Cardiac muscle cell (in vitro differentiated cells and primary cell): ENCODE measurements at regions not wholly inside any gene's neighbourhood (a gene's known extent, or its start where the extent isn't known, plus 50 kb on each side); places are given as distances from the start of the nearest gene placed in this dataset.

Experiments used
- DNase-seq, 2 donors: peaks; one replicate each; pipeline versions ENCODE4 v3.0.0 to v3.0.0-alpha.2; 2010 to 2017; ENCODE audit warnings: low read depth in 1 of 2, low spot score in 1 of 2
- H3K27ac ChIP-seq: fragments of 200-600 bp; sonication (generic); 2 replicates; pipeline ENCODE4 v1.5.1; 2016
- H3K27me3 ChIP-seq: fragments of 200-600 bp; sonication (generic); 2 replicates; pipeline ENCODE4 v1.6.0; 2016; ENCODE audit warnings: control low read depth
- H3K36me3 ChIP-seq: fragments of 200-600 bp; sonication (generic); 2 replicates; pipeline ENCODE4 v1.5.1; 2016; ENCODE audit warnings: control low read depth
- H3K4me1 ChIP-seq: fragments of 200-600 bp; sonication (generic); 2 replicates; pipeline ENCODE4 v1.8.1; 2017; ENCODE audit warnings: low read depth, mild to moderate bottlenecking, mixed run types
- H3K4me3 ChIP-seq: fragments of 200-600 bp; sonication (generic); 2 replicates; pipeline ENCODE4 v1.5.1; 2016; ENCODE audit warnings: mild to moderate bottlenecking
- H3K9me3 ChIP-seq: fragments of 200-600 bp; sonication (generic); 2 replicates; pipeline ENCODE4 v1.5.1; 2017; ENCODE audit warnings: low read depth, mild to moderate bottlenecking, control low read depth
- TF ChIP-seq, protein P1 (sequence below): IDR thresholded peaks from 2 replicates; pipeline ENCODE4 v1.5.1; 2012; ENCODE audit warnings: low read depth, mild to moderate bottlenecking, low read length

DNA sequence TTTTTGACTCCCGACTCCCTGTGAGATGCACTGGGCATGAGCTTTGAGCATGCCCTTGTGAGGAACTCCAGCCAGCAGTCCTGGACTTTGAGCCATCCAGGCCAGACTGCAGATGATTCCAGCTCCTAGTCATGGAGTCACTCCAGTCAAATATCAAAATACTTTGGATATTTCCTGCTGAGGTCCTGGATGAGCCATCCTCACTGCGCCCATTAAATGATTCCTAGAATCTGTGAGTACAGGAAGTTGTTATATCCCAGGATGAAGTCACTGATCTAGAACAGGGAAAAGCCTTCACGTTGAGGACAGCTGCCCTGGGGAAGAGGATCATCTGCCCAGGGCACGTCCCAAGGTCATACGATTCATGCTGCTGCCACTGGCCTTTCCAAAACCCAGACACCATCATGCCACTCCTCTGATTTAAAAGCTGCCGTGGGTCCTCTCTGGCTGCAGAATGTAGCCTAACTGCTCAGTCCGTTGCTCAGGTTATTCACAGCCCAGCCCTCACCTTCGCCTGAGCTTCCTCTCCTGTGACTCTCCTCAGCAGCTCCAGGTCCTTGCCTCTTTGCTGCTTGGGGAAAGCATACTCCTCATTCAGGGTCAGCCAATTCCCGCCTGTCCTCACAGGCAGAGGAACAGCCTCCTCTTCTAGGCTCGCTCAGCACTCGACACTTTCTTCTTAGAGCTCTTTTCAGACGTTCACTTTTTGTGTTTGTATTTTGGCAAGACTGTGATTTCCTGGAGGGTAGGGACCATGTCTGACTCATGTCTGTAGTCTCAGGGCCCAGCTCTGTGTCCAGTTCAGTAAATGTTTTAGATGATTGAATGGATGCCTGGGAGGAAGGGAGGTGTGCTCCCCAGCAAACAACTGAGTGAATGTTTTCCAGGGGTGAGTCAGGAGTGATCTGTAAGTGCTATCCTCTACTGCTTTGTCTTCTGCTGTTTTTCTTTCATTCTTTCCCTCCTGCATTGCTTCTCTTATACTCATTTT, 157.8 kb downstream of the SNX10 start:
- H3K4me3 ChIP-seq, result no peak overlapping the region
- H3K36me3 ChIP-seq, result no peaks in the 10 kb centered on the region
- DNase-seq, result peak in 1 of 2 donors; percentile 37
- no peaks in the 10 kb centered on the region for H3K4me1 ChIP-seq
- TF ChIP-seq, protein P1, sequence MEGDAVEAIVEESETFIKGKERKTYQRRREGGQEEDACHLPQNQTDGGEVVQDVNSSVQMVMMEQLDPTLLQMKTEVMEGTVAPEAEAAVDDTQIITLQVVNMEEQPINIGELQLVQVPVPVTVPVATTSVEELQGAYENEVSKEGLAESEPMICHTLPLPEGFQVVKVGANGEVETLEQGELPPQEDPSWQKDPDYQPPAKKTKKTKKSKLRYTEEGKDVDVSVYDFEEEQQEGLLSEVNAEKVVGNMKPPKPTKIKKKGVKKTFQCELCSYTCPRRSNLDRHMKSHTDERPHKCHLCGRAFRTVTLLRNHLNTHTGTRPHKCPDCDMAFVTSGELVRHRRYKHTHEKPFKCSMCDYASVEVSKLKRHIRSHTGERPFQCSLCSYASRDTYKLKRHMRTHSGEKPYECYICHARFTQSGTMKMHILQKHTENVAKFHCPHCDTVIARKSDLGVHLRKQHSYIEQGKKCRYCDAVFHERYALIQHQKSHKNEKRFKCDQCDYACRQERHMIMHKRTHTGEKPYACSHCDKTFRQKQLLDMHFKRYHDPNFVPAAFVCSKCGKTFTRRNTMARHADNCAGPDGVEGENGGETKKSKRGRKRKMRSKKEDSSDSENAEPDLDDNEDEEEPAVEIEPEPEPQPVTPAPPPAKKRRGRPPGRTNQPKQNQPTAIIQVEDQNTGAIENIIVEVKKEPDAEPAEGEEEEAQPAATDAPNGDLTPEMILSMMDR, result no peak
- no peaks in the 10 kb centered on the region for H3K9me3 ChIP-seq
- H3K27me3 ChIP-seq, result no peaks in the 10 kb centered on the region
- no peak overlapping the region for H3K27ac ChIP-seq

DNA sequence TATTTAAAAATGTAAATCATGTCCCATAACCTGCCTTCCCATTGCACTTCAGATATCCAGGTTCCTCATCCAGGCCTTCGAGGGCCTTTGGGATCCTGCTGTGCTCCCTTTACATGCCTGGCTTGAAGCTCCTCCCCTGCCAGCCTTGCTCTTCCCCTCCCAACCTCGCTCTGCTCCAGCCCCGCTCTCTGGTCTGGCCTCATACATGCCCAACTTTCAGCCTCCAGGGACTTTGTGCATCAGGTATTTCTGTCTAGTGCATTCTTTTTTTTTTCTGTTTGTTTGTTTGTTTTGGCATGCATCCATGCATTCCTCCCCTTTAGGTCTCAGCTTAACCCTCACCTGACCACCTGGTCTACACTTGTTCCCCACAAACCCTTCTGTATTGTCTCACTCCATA, 160.3 kb downstream of the SNX10 start:
- H3K36me3 ChIP-seq, result no peaks in the 10 kb centered on the region
- H3K4me1 ChIP-seq, result no peaks in the 10 kb centered on the region
- DNase-seq, result no peak
- H3K9me3 ChIP-seq, result no peaks in the 10 kb centered on the region
- no peak overlapping the region for H3K4me3 ChIP-seq
- TF ChIP-seq, protein P1, result no peak
- H3K27me3 ChIP-seq, result no peaks in the 10 kb centered on the region
- H3K27ac ChIP-seq, result no peak overlapping the region

DNA sequence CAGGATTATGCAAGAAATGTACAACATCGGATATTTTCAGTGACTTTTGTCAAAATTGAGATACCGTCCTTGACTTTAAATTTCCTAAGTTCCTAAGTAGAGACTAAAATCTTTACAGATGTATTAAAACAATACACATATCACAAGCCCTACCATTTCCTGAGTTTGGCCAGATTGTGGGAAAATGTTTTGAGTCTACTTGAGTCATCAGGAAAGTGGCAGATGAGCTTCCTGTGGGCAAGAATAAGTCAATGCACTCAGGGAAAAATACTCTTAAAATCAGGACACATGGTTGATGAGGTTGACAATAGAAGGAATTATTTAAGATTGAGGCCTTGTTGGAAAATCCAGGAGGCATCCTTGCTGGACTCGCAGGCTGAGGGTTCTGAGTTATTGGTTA, 162.5 kb downstream of the SNX10 start:
- TF ChIP-seq, protein P1, result no peak
- H3K27me3 ChIP-seq, result no peaks in the 10 kb centered on the region

DNA sequence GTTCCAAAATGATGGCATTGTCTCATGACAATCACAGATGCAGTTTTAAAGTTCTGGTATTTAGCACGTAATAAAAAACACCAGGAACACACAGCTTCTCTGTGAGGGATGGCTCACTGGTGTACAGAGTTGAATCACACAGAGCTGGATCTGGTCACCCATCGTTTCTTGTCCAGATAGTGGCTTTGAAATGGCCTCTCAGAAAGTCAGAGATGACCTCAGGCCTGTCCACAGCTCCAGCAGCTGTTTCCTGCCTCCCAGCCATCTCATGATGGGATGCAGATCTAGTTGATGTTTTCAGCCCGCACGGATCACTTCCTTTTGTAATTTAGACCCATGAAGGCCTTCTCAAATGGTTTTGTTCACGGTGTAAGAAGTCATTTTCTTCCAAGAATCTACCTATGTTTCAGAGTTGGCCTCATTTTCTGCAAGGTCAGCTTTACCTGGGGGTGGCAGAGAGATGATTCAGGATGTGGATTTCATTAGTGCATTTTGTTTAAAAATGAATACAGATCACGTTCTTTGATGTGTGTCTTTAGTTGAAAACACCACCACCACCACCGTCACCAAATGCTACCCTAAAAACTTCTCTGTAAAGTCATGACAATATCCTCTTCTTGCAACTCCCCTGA, 166.2 kb downstream of the SNX10 start:
- Histone ChIP-seq H3K27ac (no peak overlapping the region), H3K27me3 (no peaks in the 10 kb centered on the region), H3K4me1 (no peaks in the 10 kb centered on the region), H3K4me3 (no peak overlapping the region), H3K36me3 (no peaks in the 10 kb centered on the region), H3K9me3 (no peaks in the 10 kb centered on the region)
- TF ChIP-seq, protein P1, result no peak
- no peak for DNase-seq

More for the DNA sequence above, 162.5 kb downstream of the SNX10 start:
- H3K4me1 ChIP-seq, result no peaks in the 10 kb centered on the region
- DNase-seq, result peak in 1 of 2 donors; percentile 15
- no peak overlapping the region for H3K27ac ChIP-seq
- no peak overlapping the region for H3K4me3 ChIP-seq
- H3K9me3 ChIP-seq, result no peaks in the 10 kb centered on the region
- no peaks in the 10 kb centered on the region for H3K36me3 ChIP-seq

GRCh38 chr7:26458466-26459145, 166.9 kb downstream of the SNX10 start:
- H3K27ac ChIP-seq, result no peak overlapping the region
- TF ChIP-seq, protein P1, result no peak
- no peaks in the 10 kb centered on the region for H3K4me1 ChIP-seq

More at GRCh38 chr7:26458466-26459145, 166.9 kb downstream of the SNX10 start:
- no peaks in the 10 kb centered on the region for H3K36me3 ChIP-seq
- H3K9me3 ChIP-seq, result no peaks in the 10 kb centered on the region
- H3K4me3 ChIP-seq, result no peak overlapping the region
- H3K27me3 ChIP-seq, result no peaks in the 10 kb centered on the region
- DNase-seq, result no peak
